WTC11 (cell line): ENCODE measurements at regions not wholly inside any gene's neighbourhood (a gene's known extent, or its start where the extent isn't known, plus 50 kb on each side); places are given as distances from the start of the nearest gene placed in this dataset.
"Not testable (repeated sequence)": the region's sequence is repeated elsewhere in the genome, so short reads cannot be mapped to it uniquely, and the experiment has no call there.

Experiments used
- ATF2 ChIP-seq: sonication (generic); formaldehyde crosslinking; IDR thresholded peaks from 2 replicates; pipeline ENCODE4 v1.8.1; 2022; ENCODE audit warnings: low read depth, missing genetic modification reagents, borderline replicate concordance
- CBFB ChIP-seq: sonication (generic); formaldehyde crosslinking; IDR thresholded peaks from 2 replicates; pipeline ENCODE4 v1.8.1; 2022; ENCODE audit warnings: mild to moderate bottlenecking, low read depth, missing genetic modification reagents
- CTCF ChIP-seq: fragments of 200-600 bp; IDR thresholded peaks from 2 replicates; pipeline ENCODE4 v1.8.0; 2022; ENCODE audit warnings: antibody characterized with exemption
- ELF4 ChIP-seq: sonication (generic); formaldehyde crosslinking; IDR thresholded peaks from 2 replicates; pipeline ENCODE4 v1.8.1; 2022; ENCODE audit warnings: low read depth, mild to moderate bottlenecking, moderate library complexity, missing genetic modification reagents
- ESRRA ChIP-seq: sonication (generic); formaldehyde crosslinking; IDR thresholded peaks from 2 replicates; pipeline ENCODE4 v1.8.1; 2022; ENCODE audit warnings: mild to moderate bottlenecking, missing genetic modification reagents, borderline replicate concordance
- FOXJ3 ChIP-seq: sonication (generic); formaldehyde crosslinking; IDR thresholded peaks from 2 replicates; pipeline ENCODE4 v1.9.0; 2021; ENCODE audit warnings: missing genetic modification reagents, mild to moderate bottlenecking, borderline replicate concordance
- FOXP1 ChIP-seq: sonication (generic); formaldehyde crosslinking; IDR thresholded peaks from 2 replicates; pipeline ENCODE4 v1.8.0; 2022; ENCODE audit warnings: missing genetic modification reagents, mild to moderate bottlenecking, moderate library complexity, borderline replicate concordance
- TCF7 ChIP-seq: sonication (generic); formaldehyde crosslinking; IDR thresholded peaks from 2 replicates; pipeline ENCODE4 v1.8.0; 2022; ENCODE audit warnings: mild to moderate bottlenecking, low read depth, missing genetic modification reagents, moderate library complexity
- TEAD1 ChIP-seq: sonication (generic); formaldehyde crosslinking; IDR thresholded peaks from 2 replicates; pipeline ENCODE4 v1.8.0; 2022; ENCODE audit warnings: mild to moderate bottlenecking, missing genetic modification reagents
- ZBTB21 ChIP-seq: sonication (generic); formaldehyde crosslinking; IDR thresholded peaks from 2 replicates; pipeline ENCODE4 v1.8.1; 2023; ENCODE audit warnings: mild to moderate bottlenecking, missing genetic modification reagents, borderline replicate concordance
- TF ChIP-seq, protein P1 (sequence below): sonication (generic); formaldehyde crosslinking; IDR thresholded peaks from 2 replicates; pipeline ENCODE4 v1.8.1; 2023; ENCODE audit warnings: mild to moderate bottlenecking, missing genetic modification reagents, borderline replicate concordance
- TF ChIP-seq, protein P2 (sequence below): sonication (generic); formaldehyde crosslinking; IDR thresholded peaks from 2 replicates; pipeline ENCODE4 v1.8.0; 2023; ENCODE audit warnings: mild to moderate bottlenecking, missing genetic modification reagents

GRCh38 chr2:131654107-131654506 lies 126.4 kb downstream of the CCDC74A start:
- TF ChIP-seq CTCF; TCF7 (CRISPR knock-in tag); ELF4 (CRISPR knock-in tag); ESRRA (CRISPR knock-in tag); TEAD1 (CRISPR knock-in tag); CBFB; ATF2 (CRISPR knock-in tag); FOXJ3 (CRISPR knock-in tag); ZBTB21; FOXP1 (CRISPR knock-in tag): not testable (repeated sequence)
- TF ChIP-seq, protein P1, sequence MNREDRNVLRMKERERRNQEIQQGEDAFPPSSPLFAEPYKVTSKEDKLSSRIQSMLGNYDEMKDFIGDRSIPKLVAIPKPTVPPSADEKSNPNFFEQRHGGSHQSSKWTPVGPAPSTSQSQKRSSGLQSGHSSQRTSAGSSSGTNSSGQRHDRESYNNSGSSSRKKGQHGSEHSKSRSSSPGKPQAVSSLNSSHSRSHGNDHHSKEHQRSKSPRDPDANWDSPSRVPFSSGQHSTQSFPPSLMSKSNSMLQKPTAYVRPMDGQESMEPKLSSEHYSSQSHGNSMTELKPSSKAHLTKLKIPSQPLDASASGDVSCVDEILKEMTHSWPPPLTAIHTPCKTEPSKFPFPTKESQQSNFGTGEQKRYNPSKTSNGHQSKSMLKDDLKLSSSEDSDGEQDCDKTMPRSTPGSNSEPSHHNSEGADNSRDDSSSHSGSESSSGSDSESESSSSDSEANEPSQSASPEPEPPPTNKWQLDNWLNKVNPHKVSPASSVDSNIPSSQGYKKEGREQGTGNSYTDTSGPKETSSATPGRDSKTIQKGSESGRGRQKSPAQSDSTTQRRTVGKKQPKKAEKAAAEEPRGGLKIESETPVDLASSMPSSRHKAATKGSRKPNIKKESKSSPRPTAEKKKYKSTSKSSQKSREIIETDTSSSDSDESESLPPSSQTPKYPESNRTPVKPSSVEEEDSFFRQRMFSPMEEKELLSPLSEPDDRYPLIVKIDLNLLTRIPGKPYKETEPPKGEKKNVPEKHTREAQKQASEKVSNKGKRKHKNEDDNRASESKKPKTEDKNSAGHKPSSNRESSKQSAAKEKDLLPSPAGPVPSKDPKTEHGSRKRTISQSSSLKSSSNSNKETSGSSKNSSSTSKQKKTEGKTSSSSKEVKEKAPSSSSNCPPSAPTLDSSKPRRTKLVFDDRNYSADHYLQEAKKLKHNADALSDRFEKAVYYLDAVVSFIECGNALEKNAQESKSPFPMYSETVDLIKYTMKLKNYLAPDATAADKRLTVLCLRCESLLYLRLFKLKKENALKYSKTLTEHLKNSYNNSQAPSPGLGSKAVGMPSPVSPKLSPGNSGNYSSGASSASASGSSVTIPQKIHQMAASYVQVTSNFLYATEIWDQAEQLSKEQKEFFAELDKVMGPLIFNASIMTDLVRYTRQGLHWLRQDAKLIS, result not testable (repeated sequence)
- TF ChIP-seq, protein P2, sequence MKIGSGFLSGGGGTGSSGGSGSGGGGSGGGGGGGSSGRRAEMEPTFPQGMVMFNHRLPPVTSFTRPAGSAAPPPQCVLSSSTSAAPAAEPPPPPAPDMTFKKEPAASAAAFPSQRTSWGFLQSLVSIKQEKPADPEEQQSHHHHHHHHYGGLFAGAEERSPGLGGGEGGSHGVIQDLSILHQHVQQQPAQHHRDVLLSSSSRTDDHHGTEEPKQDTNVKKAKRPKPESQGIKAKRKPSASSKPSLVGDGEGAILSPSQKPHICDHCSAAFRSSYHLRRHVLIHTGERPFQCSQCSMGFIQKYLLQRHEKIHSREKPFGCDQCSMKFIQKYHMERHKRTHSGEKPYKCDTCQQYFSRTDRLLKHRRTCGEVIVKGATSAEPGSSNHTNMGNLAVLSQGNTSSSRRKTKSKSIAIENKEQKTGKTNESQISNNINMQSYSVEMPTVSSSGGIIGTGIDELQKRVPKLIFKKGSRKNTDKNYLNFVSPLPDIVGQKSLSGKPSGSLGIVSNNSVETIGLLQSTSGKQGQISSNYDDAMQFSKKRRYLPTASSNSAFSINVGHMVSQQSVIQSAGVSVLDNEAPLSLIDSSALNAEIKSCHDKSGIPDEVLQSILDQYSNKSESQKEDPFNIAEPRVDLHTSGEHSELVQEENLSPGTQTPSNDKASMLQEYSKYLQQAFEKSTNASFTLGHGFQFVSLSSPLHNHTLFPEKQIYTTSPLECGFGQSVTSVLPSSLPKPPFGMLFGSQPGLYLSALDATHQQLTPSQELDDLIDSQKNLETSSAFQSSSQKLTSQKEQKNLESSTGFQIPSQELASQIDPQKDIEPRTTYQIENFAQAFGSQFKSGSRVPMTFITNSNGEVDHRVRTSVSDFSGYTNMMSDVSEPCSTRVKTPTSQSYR (CRISPR knock-in tag), result not testable (repeated sequence)
